ENCODE measurements at regions not wholly inside any gene's neighbourhood (a gene's known extent, or its start where the extent isn't known, plus 50 kb on each side); places are given as distances from the start of the nearest gene placed in this dataset.

DNA sequence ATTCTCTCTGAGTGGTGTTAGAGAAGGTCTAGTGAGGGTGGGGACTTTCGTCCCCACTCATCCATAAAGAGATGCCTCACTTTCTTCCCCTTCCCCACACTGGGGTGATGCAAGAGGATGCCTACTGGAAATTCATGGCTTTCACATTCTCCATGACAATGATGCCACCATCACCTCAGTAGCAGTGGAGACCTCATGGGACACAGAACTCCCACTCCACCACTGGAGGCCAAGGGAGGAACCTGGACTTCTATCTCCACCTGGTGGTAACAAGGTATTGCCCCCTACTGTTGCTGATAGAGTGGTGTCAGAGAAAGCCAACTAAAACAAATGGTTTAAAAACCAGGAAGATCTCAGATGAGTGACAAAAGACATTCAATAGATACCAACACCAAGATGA is 110.9 kb downstream of the INHBB start:
- H3K36me3 ChIP-seq (replicated peaks in 1 of 2): no peaks in the 10 kb centered on the region
- no peaks in the 10 kb centered on the region for H3K27me3 ChIP-seq
- TF ChIP-seq POLR2A (IDR thresholded peaks at IDR 0.05): no peak
- TF ChIP-seq, protein P1, sequence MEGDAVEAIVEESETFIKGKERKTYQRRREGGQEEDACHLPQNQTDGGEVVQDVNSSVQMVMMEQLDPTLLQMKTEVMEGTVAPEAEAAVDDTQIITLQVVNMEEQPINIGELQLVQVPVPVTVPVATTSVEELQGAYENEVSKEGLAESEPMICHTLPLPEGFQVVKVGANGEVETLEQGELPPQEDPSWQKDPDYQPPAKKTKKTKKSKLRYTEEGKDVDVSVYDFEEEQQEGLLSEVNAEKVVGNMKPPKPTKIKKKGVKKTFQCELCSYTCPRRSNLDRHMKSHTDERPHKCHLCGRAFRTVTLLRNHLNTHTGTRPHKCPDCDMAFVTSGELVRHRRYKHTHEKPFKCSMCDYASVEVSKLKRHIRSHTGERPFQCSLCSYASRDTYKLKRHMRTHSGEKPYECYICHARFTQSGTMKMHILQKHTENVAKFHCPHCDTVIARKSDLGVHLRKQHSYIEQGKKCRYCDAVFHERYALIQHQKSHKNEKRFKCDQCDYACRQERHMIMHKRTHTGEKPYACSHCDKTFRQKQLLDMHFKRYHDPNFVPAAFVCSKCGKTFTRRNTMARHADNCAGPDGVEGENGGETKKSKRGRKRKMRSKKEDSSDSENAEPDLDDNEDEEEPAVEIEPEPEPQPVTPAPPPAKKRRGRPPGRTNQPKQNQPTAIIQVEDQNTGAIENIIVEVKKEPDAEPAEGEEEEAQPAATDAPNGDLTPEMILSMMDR (IDR thresholded peaks at IDR 0.05): no peak
- no peaks in the 10 kb centered on the region for H3K4me1 ChIP-seq (replicated peaks in 1 of 2)
- no peak overlapping the region for H3K27ac ChIP-seq
- intact Hi-C loops (cut with DNase I): no loop called here
- no peak for DNase-seq
- 67 to 91% (median 77%) methylated on average over 1 of the region's 1 CpG for WGBS, 4 donors
- H3K4me3 ChIP-seq: no peak overlapping the region
- peaks cover 0 to 10% (median 0%) of the 10 kb centered on the region in 3 donors for H3K9me3 ChIP-seq (replicated peaks in 1 of 3)

DNA sequence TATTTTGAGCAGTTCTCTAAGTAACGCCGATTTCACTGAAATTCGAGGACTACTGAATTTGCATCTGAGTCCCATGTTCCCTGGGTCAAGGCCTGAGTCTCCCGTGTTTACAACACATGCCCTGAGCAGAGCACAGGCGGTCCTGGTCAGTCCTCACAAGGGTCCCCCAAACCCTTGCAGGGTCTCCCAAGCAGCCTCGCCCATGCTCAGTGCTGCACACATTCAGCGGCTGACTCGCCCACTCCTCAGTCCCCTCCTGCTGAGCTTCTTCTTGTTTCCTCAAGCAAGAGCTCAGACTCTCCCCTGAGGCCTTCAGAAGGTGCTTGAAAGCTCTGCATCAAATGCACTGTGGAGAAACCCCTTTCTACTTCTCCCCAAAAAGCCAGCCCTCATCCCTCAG is 114.6 kb downstream of the INHBB start:
- no peaks in the 10 kb centered on the region for H3K36me3 ChIP-seq (replicated peaks in 1 of 2)
- H3K27me3 ChIP-seq: no peaks in the 10 kb centered on the region
- no peak for DNase-seq
- H3K9me3 ChIP-seq (replicated peaks in 1 of 3): peaks cover 0 to 10% (median 0%) of the 10 kb centered on the region in 3 donors
- no peak overlapping the region for H3K4me3 ChIP-seq
- H3K27ac ChIP-seq: no peak overlapping the region
- TF ChIP-seq, protein P1 (IDR thresholded peaks at IDR 0.05): no peak
- no peak for TF ChIP-seq POLR2A (IDR thresholded peaks at IDR 0.05)
- WGBS, 4 donors: 90 to 94% (median 92%) methylated on average over 5 to 8 of the region's 8 CpGs
- intact Hi-C loops (cut with DNase I): no loop called here
- H3K4me1 ChIP-seq (replicated peaks in 1 of 2): no peaks in the 10 kb centered on the region

DNA sequence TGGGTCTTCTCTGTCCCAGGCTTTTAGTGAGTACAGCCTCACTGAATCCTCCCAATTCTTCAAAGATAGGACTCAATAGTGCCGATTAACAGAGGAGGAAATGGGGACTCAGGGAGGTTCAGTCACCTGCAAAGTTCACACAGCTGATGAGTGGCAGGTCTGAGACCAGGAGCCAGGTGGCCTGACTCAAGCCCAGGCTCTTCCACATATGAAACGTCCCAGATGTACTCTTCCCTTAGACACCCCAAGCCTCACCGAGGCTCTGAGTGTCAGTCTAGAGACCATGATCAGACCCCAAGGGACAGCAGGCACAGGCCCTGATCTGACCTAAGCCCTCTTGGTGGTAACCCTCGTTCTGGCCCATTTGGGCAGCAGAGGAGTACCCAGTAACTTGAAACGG is 115.2 kb downstream of the INHBB start:
- 75 to 86% (median 82%) methylated on average over 3 to 5 of the region's 5 CpGs for WGBS, 4 donors
- no peak for DNase-seq
- peaks cover under 1 to 1% of the 10 kb centered on the region in 2 donors for H3K4me1 ChIP-seq (replicated peaks in 1 of 2)

DNA sequence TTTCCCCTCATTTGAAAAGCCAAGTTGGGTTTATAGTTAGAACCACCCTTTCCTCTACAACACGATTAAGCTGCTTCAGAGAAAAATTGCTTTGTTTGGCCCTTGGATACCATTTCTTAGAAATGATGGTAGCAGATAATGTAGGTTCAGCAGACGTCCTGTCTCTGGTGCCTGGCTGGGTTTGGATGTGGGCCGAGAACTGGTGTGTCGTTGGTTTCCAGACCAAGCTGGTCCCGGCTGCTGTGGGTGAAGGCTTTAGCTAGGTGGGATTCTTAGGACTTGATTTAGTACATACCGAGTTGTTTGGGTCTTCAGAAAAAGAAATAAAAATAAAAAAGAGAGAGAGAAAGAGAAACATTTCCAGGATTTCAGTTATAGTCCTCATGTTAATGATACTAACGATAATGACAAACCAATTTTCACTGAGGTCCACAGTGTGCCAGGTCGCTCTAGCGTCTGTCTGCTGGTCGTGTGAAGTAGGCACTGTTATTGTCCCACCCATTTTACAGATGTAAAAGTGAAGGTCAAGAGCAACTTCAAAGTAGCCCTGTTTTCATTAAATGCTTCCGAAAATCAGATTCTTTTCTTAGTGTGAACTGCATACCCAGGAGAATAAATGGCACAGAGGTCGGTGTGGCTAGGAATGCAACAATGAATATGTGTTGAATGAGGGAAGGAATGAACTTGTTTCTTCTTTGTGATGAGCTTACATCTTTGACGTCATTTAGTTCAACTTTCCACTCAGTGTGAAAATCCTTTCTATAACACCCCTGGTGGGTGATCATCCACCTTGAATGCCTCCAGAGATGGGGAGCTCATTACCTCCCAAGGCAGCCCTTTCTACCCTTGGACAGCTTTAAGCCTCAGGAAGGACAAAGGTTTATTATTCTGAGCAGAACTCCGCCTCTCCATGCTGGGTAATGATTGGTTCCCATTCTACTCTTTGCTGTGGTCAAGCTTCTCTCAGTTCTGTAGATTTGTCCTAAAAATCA is 115.9 kb downstream of the INHBB start:
- Histone ChIP-seq H3K27ac (no peak overlapping the region), H3K36me3 (replicated peaks in 1 of 2) (no peaks in the 10 kb centered on the region), H3K4me1 (replicated peaks in 1 of 2) (peaks cover 7 to 8% of the 10 kb centered on the region in 2 donors), H3K9me3 (replicated peaks in 1 of 3) (peaks cover 0 to 10% (median 0%) of the 10 kb centered on the region in 3 donors), H3K27me3 (no peaks in the 10 kb centered on the region), H3K4me3 (no peak overlapping the region)
- no peak for DNase-seq
- WGBS, 4 donors: 64 to 82% (median 74%) methylated on average over 14 of the region's 14 CpGs
- intact Hi-C loops (cut with DNase I): no loop called here
- no peak for TF ChIP-seq POLR2A (IDR thresholded peaks at IDR 0.05)
- TF ChIP-seq, protein P1 (IDR thresholded peaks at IDR 0.05): no peak

More for the DNA sequence above, 115.2 kb downstream of the INHBB start:
- Histone ChIP-seq H3K36me3 (replicated peaks in 1 of 2) (no peaks in the 10 kb centered on the region), H3K27me3 (no peaks in the 10 kb centered on the region), H3K4me3 (no peak overlapping the region), H3K27ac (no peak overlapping the region), H3K9me3 (replicated peaks in 1 of 3) (peaks cover 0 to 10% (median 0%) of the 10 kb centered on the region in 3 donors)
- intact Hi-C loops (cut with DNase I): no loop called here
- TF ChIP-seq POLR2A (IDR thresholded peaks at IDR 0.05): no peak
- TF ChIP-seq, protein P1 (IDR thresholded peaks at IDR 0.05): no peak
